Psoas muscle (tissue), 7 donors: ENCODE measurements at regions not wholly inside any gene's neighbourhood (a gene's known extent, or its start where the extent isn't known, plus 50 kb on each side); places are given as distances from the start of the nearest gene placed in this dataset.

ENCODE experiments used
- ATAC-seq, 4 donors: fragments of 200-7000 bp; cut with Tn5 transposase; one replicate each; pipeline ENCODE4 v1.9.1; 2020; ENCODE audit warnings: moderate library complexity in 3 of 4, mild to moderate bottlenecking in 2 of 4
- DNase-seq, 2 donors: peaks; one replicate each; pipeline ENCODE4 v3.0.0-alpha.2; 2020
- H3K27ac ChIP-seq: fragments of 200-600 bp; one replicate; pipeline ENCODE4 v1.8.0; 2022
- H3K27me3 ChIP-seq, 3 donors: fragments of 200-600 bp in 1 of 3; one replicate each; pipeline versions ENCODE4 v1.6.1 to v1.8.0; 2013 to 2022; ENCODE audit warnings: low read length in 2 of 3, mild to moderate bottlenecking in 2 of 3, moderate library complexity in 1 of 3; ENCODE audit not compliant: insufficient read depth in 3 of 3
- H3K36me3 ChIP-seq, 2 donors: fragments of 200-600 bp in 1 of 2; one replicate each; pipeline versions ENCODE4 v1.6.1 to v1.8.0; 2013 to 2022; ENCODE audit warnings: low read depth in 1 of 2, mild to moderate bottlenecking in 1 of 2, moderate library complexity in 1 of 2; ENCODE audit not compliant: insufficient read depth in 1 of 2
- H3K4me1 ChIP-seq: fragments of 200-600 bp; one replicate; pipeline ENCODE4 v1.8.0; 2022
- H3K4me3 ChIP-seq: fragments of 200-600 bp; one replicate; pipeline ENCODE4 v1.8.0; 2022; ENCODE audit warnings: mild to moderate bottlenecking
- H3K9me3 ChIP-seq: fragments of 200-600 bp; one replicate; pipeline ENCODE4 v1.8.0; 2022
- CTCF ChIP-seq: fragments of 200-600 bp; IDR thresholded peaks from one replicate; pipeline ENCODE4 v1.8.0; 2022; ENCODE audit warnings: antibody characterized with exemption
- whole genome bisulfite sequencing, 3 donors: extraction: QIAGEN DNeasy Blood & Tissue Kit; methylation state at CpG; one replicate each; pipeline versions ENCODE4 v1.1.6 to v1.1.7; 2013; 5-methylcytosine and 5-hydroxymethylcytosine counted together
- intact Hi-C, 2 donors: fragments of 100-400 bp; cut with DNase I; formaldehyde crosslinking; loops; one replicate each; pipeline versions ENCODE4 v1.11.0 to v1.14.2; 2022
- donor health status: healthy with polysubstance abuse.
- donor health status: DM: no; HTN: no; CAD: no; lungs with moderate emphysema.
- donor health status: Bipolar disorder and iron deficiency.
- donor health status: healthy.
- donor health status: DM: yes; HTN: yes; CAD: no.
- donor health status: DM: no; HTN: no; CAD: no.
- donor health status: DM: yes; HTN: yes; CAD: no.

- H3K27me3 ChIP-seq, result no peaks in the 10 kb centered on the region
- H3K9me3 ChIP-seq, result no peaks in the 10 kb centered on the region
- no peaks in the 10 kb centered on the region for H3K36me3 ChIP-seq
- H3K27ac ChIP-seq, result no peak overlapping the region
- WGBS, 3 donors, result 78 to 83% (median 80%) methylated on average over 3 of the region's 3 CpGs
- no peak for TF ChIP-seq CTCF
- no peaks in the 10 kb centered on the region for H3K4me1 ChIP-seq
- DNase-seq (no peak), ATAC-seq (no peak)
- intact Hi-C loops, result no loop called here
- H3K4me3 ChIP-seq, result no peak overlapping the region
Measured at GRCh38 chr18:51998066-51998465, 341.9 kb upstream of the DCC start.

GRCh38 chr18:51998711-51999110, 341.3 kb upstream of the DCC start:
- H3K4me3 ChIP-seq, result no peak overlapping the region
- H3K36me3 ChIP-seq, result no peaks in the 10 kb centered on the region
- intact Hi-C loops, result no loop called here
- DNase-seq (no peak), ATAC-seq (no peak)
- H3K9me3 ChIP-seq, result no peaks in the 10 kb centered on the region
- WGBS, 3 donors, result 83 to 84% (median 84%) methylated on average over 3 of the region's 3 CpGs
- no peak overlapping the region for H3K27ac ChIP-seq
- no peak for TF ChIP-seq CTCF
- no peaks in the 10 kb centered on the region for H3K27me3 ChIP-seq
- H3K4me1 ChIP-seq, result no peaks in the 10 kb centered on the region

- Histone ChIP-seq H3K4me3 (no peak overlapping the region), H3K27me3 (no peaks in the 10 kb centered on the region), H3K27ac (no peak overlapping the region), H3K36me3 (no peaks in the 10 kb centered on the region), H3K9me3 (no peaks in the 10 kb centered on the region), H3K4me1 (no peaks in the 10 kb centered on the region)
- 47 to 54% (median 48%) methylated on average over 2 of the region's 2 CpGs for WGBS, 3 donors
- ATAC-seq (no peak), DNase-seq (no peak)
- intact Hi-C loops, result no loop called here
- TF ChIP-seq CTCF, result no peak
Measured at GRCh38 chr18:51999351-51999750, 340.6 kb upstream of the DCC start.

- H3K27me3 ChIP-seq, result no peaks in the 10 kb centered on the region
- no peaks in the 10 kb centered on the region for H3K36me3 ChIP-seq
- ATAC-seq (no peak), DNase-seq (no peak)
- H3K4me3 ChIP-seq, result no peak overlapping the region
- no peaks in the 10 kb centered on the region for H3K4me1 ChIP-seq
- no peaks in the 10 kb centered on the region for H3K9me3 ChIP-seq
- H3K27ac ChIP-seq, result no peak overlapping the region
- TF ChIP-seq CTCF, result no peak
- intact Hi-C loops, result no loop called here
- 86 to 100% (median 93%) methylated on average over 1 of the region's 1 CpG for WGBS, 3 donors
Measured at GRCh38 chr18:52000435-52000834, 339.6 kb upstream of the DCC start.

GRCh38 chr18:52001106-52001505, 338.9 kb upstream of the DCC start:
- intact Hi-C loops, result no loop called here
- Histone ChIP-seq H3K27me3 (no peaks in the 10 kb centered on the region), H3K9me3 (no peaks in the 10 kb centered on the region), H3K4me1 (no peaks in the 10 kb centered on the region), H3K4me3 (no peak overlapping the region), H3K27ac (no peak overlapping the region), H3K36me3 (no peaks in the 10 kb centered on the region)
- TF ChIP-seq CTCF, result no peak
- ATAC-seq (no peak), DNase-seq (no peak)
- WGBS, 3 donors, result 64 to 76% (median 65%) methylated on average over 1 of the region's 1 CpG
